ENCODE measurements at regions not wholly inside any gene's neighbourhood (a gene's known extent, or its start where the extent isn't known, plus 50 kb on each side); places are given as distances from the start of the nearest gene placed in this dataset.

DNA sequence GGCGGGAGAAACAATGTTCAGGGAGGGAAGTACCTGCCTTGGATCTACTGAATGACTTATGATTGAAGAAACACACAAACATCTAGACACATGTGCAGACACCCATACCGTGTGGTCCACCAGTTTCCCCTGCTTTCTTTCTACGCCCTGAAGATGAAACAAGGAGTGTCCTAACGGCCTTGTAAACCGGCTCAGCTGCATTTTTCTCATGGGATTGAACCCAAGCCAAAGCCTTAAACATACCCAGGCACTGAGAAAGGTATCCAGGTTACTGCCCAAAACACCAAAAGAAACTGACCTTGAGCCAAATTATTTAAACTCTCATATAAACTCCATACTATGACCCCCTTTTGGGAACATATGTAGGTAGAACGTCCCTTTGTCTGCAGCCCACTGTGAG is 630.0 kb upstream of the RGS18 start:
- Histone ChIP-seq H4K20me1 (ENCODE audit: insufficient read depth, low read length) (no peaks in the 10 kb centered on the region), H3K9me3 (ENCODE audit: low read length) (no peaks in the 10 kb centered on the region), H3K4me3 (replicated peaks in 1 of 3; ENCODE audit: insufficient read depth in 1 of 3, low read depth in 2 of 3, low read length in 3 of 3) (no peak overlapping the region), H3K27me3 (ENCODE audit: control insufficient read depth in 1 of 2, insufficient read depth in 2 of 2, low read length in 2 of 2) (no peaks in the 10 kb centered on the region; a peak in 1 of 5 replicates), H3K79me2 (ENCODE audit: insufficient read depth, low read length) (no peaks in the 10 kb centered on the region), H2AFZ (ENCODE audit: low read length) (no peak overlapping the region), H3K4me2 (ENCODE audit: low read depth, low read length) (no peak overlapping the region), H3K4me1 (ENCODE audit: insufficient read depth, low read length) (no peaks in the 10 kb centered on the region), H3K36me3 (replicated peaks in 1 of 2; ENCODE audit: control insufficient read depth in 1 of 2, insufficient read depth in 2 of 2, low read length in 2 of 2) (no peaks in the 10 kb centered on the region), H3K9ac (ENCODE audit: insufficient read depth, low read depth, low read length) (no peak overlapping the region), H3K27ac (ENCODE audit: extremely low read length, insufficient read depth, low read length) (no peak overlapping the region)
- ChIA-PET POLR2A (no interaction called here), CTCF (ENCODE audit: low intra/inter-chr PET ratio, low total read pairs) (no interaction called here)
- TF ChIP-seq HDAC1 (CRISPR knock-in tag; IDR thresholded peaks at IDR 0.05) (no peak), ZNF225 (CRISPR knock-in tag; IDR thresholded peaks at IDR 0.05) (no peak), RCOR2 (CRISPR knock-in tag; IDR thresholded peaks at IDR 0.05) (no peak), SMARCE1 (IDR thresholded peaks at IDR 0.05; ENCODE audit: borderline replicate concordance) (no peak), ZEB1 (IDR thresholded peaks at IDR 0.05; ENCODE audit: insufficient replicate concordance, low read depth) (no peak), CBX1 (IDR thresholded peaks at IDR 0.05; ENCODE audit: low read depth) (no peak), TMF1 (CRISPR knock-in tag; IDR thresholded peaks at IDR 0.05; ENCODE audit: low read depth) (no peak), ZNF333 (CRISPR knock-in tag; IDR thresholded peaks at IDR 0.05; ENCODE audit: borderline replicate concordance) (no peak), ZNF775 (CRISPR knock-in tag; IDR thresholded peaks at IDR 0.05; ENCODE audit: borderline replicate concordance) (no peak), CENPBD1 (CRISPR knock-in tag; IDR thresholded peaks at IDR 0.05; ENCODE audit: borderline replicate concordance, low read depth) (no peak), NCOA1 (CRISPR knock-in tag; IDR thresholded peaks at IDR 0.05) (no peak), MXI1 (IDR thresholded peaks at IDR 0.05; ENCODE audit: borderline replicate concordance, low read depth, low read length) (no peak), ZNF619 (CRISPR knock-in tag; IDR thresholded peaks at IDR 0.05) (no peak)
- WGBS (ENCODE audit: low lambda C conversion rate): 2% methylated on average over 6 of the region's 6 CpGs
- no TSS peak for BruUV-seq (replicated peaks)
- intact Hi-C loops (cut with micrococcal nuclease; ENCODE audit: unreplicated experiment) (no loop called here), in situ Hi-C loops (cut with HindIII; ENCODE audit: extremely low pct_ligation_motif_present, low pct_unique_long_range_greater_than_20kb) (no loop called here)
- DNase-seq (ENCODE audit: low spot score) (no peak), ATAC-seq (no peak), FAIRE-seq (no peak)

All from HepG2 (cell line).